Mucosa of rectum (tissue), 2 donors: ENCODE measurements at regions not wholly inside any gene's neighbourhood (a gene's known extent, or its start where the extent isn't known, plus 50 kb on each side); places are given as distances from the start of the nearest gene placed in this dataset.

Experiments used
- H3K27ac ChIP-seq, 2 donors: one replicate each; pipeline ENCODE4 v1.7.0; 2013; ENCODE audit warnings: inconsistent platforms in 2 of 2, low read depth in 2 of 2, low read length in 2 of 2
- H3K27me3 ChIP-seq, 2 donors: one replicate each; pipeline ENCODE4 v1.7.0; 2013; ENCODE audit warnings: low read length in 2 of 2; ENCODE audit not compliant: control insufficient read depth in 2 of 2, insufficient read depth in 2 of 2
- H3K36me3 ChIP-seq, 2 donors: one replicate each; pipeline ENCODE4 v1.7.0; 2013; ENCODE audit warnings: low read length in 2 of 2; ENCODE audit not compliant: control insufficient read depth in 2 of 2, insufficient read depth in 2 of 2
- H3K4me1 ChIP-seq, 2 donors: one replicate each; pipeline ENCODE4 v1.7.0; 2013; ENCODE audit warnings: low read length in 2 of 2, mild to moderate bottlenecking in 1 of 2; ENCODE audit not compliant: control insufficient read depth in 2 of 2, insufficient read depth in 2 of 2
- H3K4me3 ChIP-seq, 2 donors: one replicate each; pipeline ENCODE4 v1.7.0; 2013; ENCODE audit warnings: low read length in 2 of 2
- H3K9ac ChIP-seq, 2 donors: one replicate each; pipeline ENCODE4 v1.7.0; 2013; ENCODE audit warnings: low read length in 2 of 2, low read depth in 1 of 2, mild to moderate bottlenecking in 1 of 2
- H3K9me3 ChIP-seq, 2 donors: one replicate each; pipeline ENCODE4 v1.7.0; 2013; ENCODE audit warnings: low read length in 2 of 2; ENCODE audit not compliant: control insufficient read depth in 2 of 2
- donor health status: healthy.
- donor health status: Normal muscosa, but diverticular disease.

GRCh38 chr2:53087874-53088461 lies 679.6 kb upstream of the CHAC2 start:
- H3K36me3 ChIP-seq, result no peaks in the 10 kb centered on the region
- no peaks in the 10 kb centered on the region for H3K4me1 ChIP-seq
- no peak overlapping the region for H3K9ac ChIP-seq
- no peaks in the 10 kb centered on the region for H3K9me3 ChIP-seq
- no peak overlapping the region for H3K4me3 ChIP-seq
- H3K27me3 ChIP-seq, result no peaks in the 10 kb centered on the region
- H3K27ac ChIP-seq, result no peak overlapping the region

- no peaks in the 10 kb centered on the region for H3K36me3 ChIP-seq
- H3K27ac ChIP-seq, result no peak overlapping the region
- no peaks in the 10 kb centered on the region for H3K9me3 ChIP-seq
- H3K27me3 ChIP-seq, result no peaks in the 10 kb centered on the region
- H3K9ac ChIP-seq, result no peak overlapping the region
- no peak overlapping the region for H3K4me3 ChIP-seq
- H3K4me1 ChIP-seq, result no peaks in the 10 kb centered on the region
These were observed 680.2 kb upstream of the CHAC2 start for GRCh38 chr2:53087262-53087873.

GRCh38 chr2:53077413-53077812 lies 690.2 kb upstream of the CHAC2 start:
- no peaks in the 10 kb centered on the region for H3K27me3 ChIP-seq
- no peak overlapping the region for H3K9ac ChIP-seq
- H3K36me3 ChIP-seq, result no peaks in the 10 kb centered on the region
- no peak overlapping the region for H3K27ac ChIP-seq
- no peak overlapping the region for H3K4me3 ChIP-seq
- no peaks in the 10 kb centered on the region for H3K9me3 ChIP-seq
- H3K4me1 ChIP-seq, result no peaks in the 10 kb centered on the region

GRCh38 chr2:53075760-53076159 lies 691.8 kb upstream of the CHAC2 start:
- Histone ChIP-seq H3K9ac (no peak overlapping the region), H3K4me1 (no peaks in the 10 kb centered on the region), H3K27me3 (no peaks in the 10 kb centered on the region), H3K9me3 (no peaks in the 10 kb centered on the region), H3K36me3 (no peaks in the 10 kb centered on the region), H3K27ac (no peak overlapping the region), H3K4me3 (no peak overlapping the region)

GRCh38 chr2:53067533-53067932 lies 700.1 kb upstream of the CHAC2 start:
- H3K9ac ChIP-seq, result no peak overlapping the region
- no peak overlapping the region for H3K4me3 ChIP-seq
- no peak overlapping the region for H3K27ac ChIP-seq
- H3K9me3 ChIP-seq, result no peaks in the 10 kb centered on the region
- H3K36me3 ChIP-seq, result no peaks in the 10 kb centered on the region
- H3K4me1 ChIP-seq, result no peaks in the 10 kb centered on the region
- no peaks in the 10 kb centered on the region for H3K27me3 ChIP-seq

- no peak overlapping the region for H3K27ac ChIP-seq
- H3K27me3 ChIP-seq, result no peaks in the 10 kb centered on the region
- no peaks in the 10 kb centered on the region for H3K4me1 ChIP-seq
- H3K36me3 ChIP-seq, result no peaks in the 10 kb centered on the region
- H3K9me3 ChIP-seq, result no peaks in the 10 kb centered on the region
- no peak overlapping the region for H3K4me3 ChIP-seq
- H3K9ac ChIP-seq, result no peak overlapping the region
These were observed 700.5 kb upstream of the CHAC2 start for GRCh38 chr2:53067056-53067455.

- Histone ChIP-seq H3K36me3 (no peaks in the 10 kb centered on the region), H3K27ac (no peak overlapping the region), H3K9me3 (no peaks in the 10 kb centered on the region), H3K9ac (no peak overlapping the region), H3K4me1 (no peaks in the 10 kb centered on the region), H3K4me3 (no peak overlapping the region), H3K27me3 (no peaks in the 10 kb centered on the region)
These were observed 703.5 kb upstream of the CHAC2 start for GRCh38 chr2:53064154-53064553.

- H3K4me3 ChIP-seq, result no peak overlapping the region
These were observed 709.1 kb upstream of the CHAC2 start for GRCh38 chr2:53058526-53058925.

GRCh38 chr2:53053937-53054336 lies 713.7 kb upstream of the CHAC2 start:
- no peaks in the 10 kb centered on the region for H3K36me3 ChIP-seq
- H3K27ac ChIP-seq, result no peak overlapping the region
- no peaks in the 10 kb centered on the region for H3K27me3 ChIP-seq
- no peaks in the 10 kb centered on the region for H3K9me3 ChIP-seq
- H3K4me1 ChIP-seq, result no peaks in the 10 kb centered on the region
- H3K4me3 ChIP-seq, result no peak overlapping the region
- H3K9ac ChIP-seq, result no peak overlapping the region

More at GRCh38 chr2:53058526-53058925, 709.1 kb upstream of the CHAC2 start:
- Histone ChIP-seq H3K27me3 (no peaks in the 10 kb centered on the region), H3K9ac (no peak overlapping the region), H3K9me3 (no peaks in the 10 kb centered on the region), H3K36me3 (no peaks in the 10 kb centered on the region), H3K4me1 (no peaks in the 10 kb centered on the region), H3K27ac (no peak overlapping the region)

- no peak overlapping the region for H3K9ac ChIP-seq
- no peak overlapping the region for H3K4me3 ChIP-seq
- H3K27me3 ChIP-seq, result no peaks in the 10 kb centered on the region
- H3K4me1 ChIP-seq, result no peaks in the 10 kb centered on the region
- no peaks in the 10 kb centered on the region for H3K9me3 ChIP-seq
- H3K27ac ChIP-seq, result no peak overlapping the region
- H3K36me3 ChIP-seq, result no peaks in the 10 kb centered on the region
These were observed 716.4 kb upstream of the CHAC2 start for GRCh38 chr2:53051157-53051556.
